ENCODE measurements at regions not wholly inside any gene's neighbourhood (a gene's known extent, or its start where the extent isn't known, plus 50 kb on each side); places are given as distances from the start of the nearest gene placed in this dataset.

DNA sequence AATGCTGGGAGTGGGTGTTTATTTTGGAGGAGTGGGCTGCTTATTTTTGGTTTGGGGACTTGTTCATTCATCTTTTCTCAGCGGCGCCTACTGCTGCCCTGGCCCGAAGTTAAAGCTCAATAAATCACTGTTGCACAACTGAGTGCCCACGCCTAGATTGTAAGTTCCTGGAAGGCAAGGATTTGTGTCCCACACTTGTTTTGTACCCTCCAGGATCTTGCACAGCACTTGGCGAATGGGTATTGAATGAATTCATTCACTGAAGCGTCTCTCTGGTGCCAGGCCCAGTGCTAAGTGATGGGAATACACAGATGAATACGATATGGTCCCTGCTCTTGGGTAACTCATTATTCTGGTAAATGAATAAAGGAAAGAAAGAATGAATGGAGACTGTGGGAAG, 153.3 kb upstream of the PARP11 start:
- intact Hi-C loops (cut with DNase I; ENCODE audit: low total_unique reads), result no loop called here
- no peak overlapping the region for H3K4me3 ChIP-seq
- no peaks in the 10 kb centered on the region for H3K9me3 ChIP-seq
- H3K27ac ChIP-seq, result no peak overlapping the region
- H3K4me1 ChIP-seq, result peaks cover 0 to 1% of the 10 kb centered on the region in 2 donors
- H3K27me3 ChIP-seq, result no peaks in the 10 kb centered on the region
- H3K36me3 ChIP-seq, result no peaks in the 10 kb centered on the region
- TF ChIP-seq, protein P1, sequence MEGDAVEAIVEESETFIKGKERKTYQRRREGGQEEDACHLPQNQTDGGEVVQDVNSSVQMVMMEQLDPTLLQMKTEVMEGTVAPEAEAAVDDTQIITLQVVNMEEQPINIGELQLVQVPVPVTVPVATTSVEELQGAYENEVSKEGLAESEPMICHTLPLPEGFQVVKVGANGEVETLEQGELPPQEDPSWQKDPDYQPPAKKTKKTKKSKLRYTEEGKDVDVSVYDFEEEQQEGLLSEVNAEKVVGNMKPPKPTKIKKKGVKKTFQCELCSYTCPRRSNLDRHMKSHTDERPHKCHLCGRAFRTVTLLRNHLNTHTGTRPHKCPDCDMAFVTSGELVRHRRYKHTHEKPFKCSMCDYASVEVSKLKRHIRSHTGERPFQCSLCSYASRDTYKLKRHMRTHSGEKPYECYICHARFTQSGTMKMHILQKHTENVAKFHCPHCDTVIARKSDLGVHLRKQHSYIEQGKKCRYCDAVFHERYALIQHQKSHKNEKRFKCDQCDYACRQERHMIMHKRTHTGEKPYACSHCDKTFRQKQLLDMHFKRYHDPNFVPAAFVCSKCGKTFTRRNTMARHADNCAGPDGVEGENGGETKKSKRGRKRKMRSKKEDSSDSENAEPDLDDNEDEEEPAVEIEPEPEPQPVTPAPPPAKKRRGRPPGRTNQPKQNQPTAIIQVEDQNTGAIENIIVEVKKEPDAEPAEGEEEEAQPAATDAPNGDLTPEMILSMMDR (IDR thresholded peaks at IDR 0.05), result no peak
- TF ChIP-seq POLR2AphosphoS5 (IDR thresholded peaks at IDR 0.05) (no peak), POLR2A (IDR thresholded peaks at IDR 0.05) (no peak)
- no peak for DNase-seq (ENCODE audit: low spot score in 2 of 2)

- TF ChIP-seq POLR2AphosphoS5 (IDR thresholded peaks at IDR 0.05), result no peak
- TF ChIP-seq, protein P1 (IDR thresholded peaks at IDR 0.05), result no peak
- TF ChIP-seq POLR2A (IDR thresholded peaks at IDR 0.05), result no peak
- DNase-seq (ENCODE audit: low spot score in 2 of 2), result no peak
- Histone ChIP-seq H3K4me1 (no peaks in the 10 kb centered on the region), H3K9me3 (no peaks in the 10 kb centered on the region), H3K4me3 (no peak overlapping the region), H3K27ac (no peak overlapping the region), H3K27me3 (no peaks in the 10 kb centered on the region), H3K36me3 (no peaks in the 10 kb centered on the region)
- intact Hi-C loops (cut with DNase I; ENCODE audit: low total_unique reads), result no loop called here
Measured at GRCh38 chr12:4026020-4026358, 152.8 kb upstream of the PARP11 start.

GRCh38 chr12:4025181-4026019, 152.2 kb upstream of the PARP11 start:
- H3K4me1 ChIP-seq, result no peaks in the 10 kb centered on the region
- H3K36me3 ChIP-seq, result no peaks in the 10 kb centered on the region
- no peak overlapping the region for H3K27ac ChIP-seq
- intact Hi-C loops (cut with DNase I; ENCODE audit: low total_unique reads), result no loop called here
- no peaks in the 10 kb centered on the region for H3K9me3 ChIP-seq
- H3K27me3 ChIP-seq, result no peaks in the 10 kb centered on the region
- no peak for TF ChIP-seq POLR2A (IDR thresholded peaks at IDR 0.05)
- no peak for TF ChIP-seq POLR2AphosphoS5 (IDR thresholded peaks at IDR 0.05)
- TF ChIP-seq, protein P1 (IDR thresholded peaks at IDR 0.05), result no peak
- DNase-seq (ENCODE audit: low spot score in 2 of 2), result no peak
- no peak overlapping the region for H3K4me3 ChIP-seq

- no peak for TF ChIP-seq POLR2A (IDR thresholded peaks at IDR 0.05)
- no peak for TF ChIP-seq POLR2AphosphoS5 (IDR thresholded peaks at IDR 0.05)
- TF ChIP-seq, protein P1 (IDR thresholded peaks at IDR 0.05), result no peak
- no peaks in the 10 kb centered on the region for H3K36me3 ChIP-seq
- H3K4me3 ChIP-seq, result no peak overlapping the region
- no peak overlapping the region for H3K27ac ChIP-seq
- no peaks in the 10 kb centered on the region for H3K4me1 ChIP-seq
- H3K9me3 ChIP-seq, result no peaks in the 10 kb centered on the region
- intact Hi-C loops (cut with DNase I; ENCODE audit: low total_unique reads), result no loop called here
- no peaks in the 10 kb centered on the region for H3K27me3 ChIP-seq
- no peak for DNase-seq (ENCODE audit: low spot score in 2 of 2)
Measured at GRCh38 chr12:4024701-4025100, 151.5 kb upstream of the PARP11 start.

- intact Hi-C loops (cut with DNase I; ENCODE audit: low total_unique reads), result no loop called here
- Histone ChIP-seq H3K27me3 (no peaks in the 10 kb centered on the region), H3K36me3 (no peaks in the 10 kb centered on the region), H3K4me3 (no peak overlapping the region), H3K4me1 (no peaks in the 10 kb centered on the region), H3K9me3 (no peaks in the 10 kb centered on the region), H3K27ac (no peak overlapping the region)
- TF ChIP-seq POLR2A (IDR thresholded peaks at IDR 0.05), result no peak
- DNase-seq (ENCODE audit: low spot score in 2 of 2), result no peak
Measured at GRCh38 chr12:4015225-4016091, 142.3 kb upstream of the PARP11 start.

Data from breast epithelium (tissue), 4 donors.